GM23248 (cell line): ENCODE measurements at regions not wholly inside any gene's neighbourhood (a gene's known extent, or its start where the extent isn't known, plus 50 kb on each side); places are given as distances from the start of the nearest gene placed in this dataset.

Source experiments
- EZH2 ChIP-seq: fragments of 200-600 bp; sonication (generic); IDR thresholded peaks from 2 replicates; pipeline ENCODE4 v1.6.1; 2018; ENCODE audit warnings: antibody characterized with exemption, mild to moderate bottlenecking; ENCODE audit not compliant: insufficient read depth, poor library complexity, severe bottlenecking
- EZH2phosphoT487 ChIP-seq: fragments of 200-600 bp; sonication (generic); IDR thresholded peaks from 2 replicates; pipeline ENCODE4 v1.6.1; 2018; ENCODE audit warnings: antibody characterized with exemption, moderate library complexity, mild to moderate bottlenecking, low read depth; ENCODE audit not compliant: insufficient read depth

DNA sequence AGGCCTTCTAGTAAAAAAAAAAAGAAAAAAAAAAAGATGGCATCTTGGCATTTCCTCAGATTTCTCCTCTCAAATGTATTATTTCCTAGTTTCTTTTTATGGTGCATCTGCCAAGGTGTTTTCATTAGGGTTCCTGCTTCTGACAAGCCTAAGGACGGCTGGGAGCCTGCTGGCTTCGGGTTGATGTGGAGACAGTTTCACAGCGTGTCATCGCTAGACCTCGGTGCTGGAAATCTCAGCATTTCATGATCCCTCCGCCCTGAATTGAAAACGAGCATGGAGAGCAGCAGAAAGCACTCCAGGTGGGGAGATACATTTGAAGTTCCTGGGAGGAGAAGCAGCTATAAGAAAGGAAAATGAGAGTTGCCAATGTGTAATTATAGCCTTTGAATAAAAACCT is 283.9 kb upstream of the CNTN5 start:
- TF ChIP-seq EZH2 (no peak), EZH2phosphoT487 (no peak)
